ENCODE measurements at regions not wholly inside any gene's neighbourhood (a gene's known extent, or its start where the extent isn't known, plus 50 kb on each side); places are given as distances from the start of the nearest gene placed in this dataset.

DNA sequence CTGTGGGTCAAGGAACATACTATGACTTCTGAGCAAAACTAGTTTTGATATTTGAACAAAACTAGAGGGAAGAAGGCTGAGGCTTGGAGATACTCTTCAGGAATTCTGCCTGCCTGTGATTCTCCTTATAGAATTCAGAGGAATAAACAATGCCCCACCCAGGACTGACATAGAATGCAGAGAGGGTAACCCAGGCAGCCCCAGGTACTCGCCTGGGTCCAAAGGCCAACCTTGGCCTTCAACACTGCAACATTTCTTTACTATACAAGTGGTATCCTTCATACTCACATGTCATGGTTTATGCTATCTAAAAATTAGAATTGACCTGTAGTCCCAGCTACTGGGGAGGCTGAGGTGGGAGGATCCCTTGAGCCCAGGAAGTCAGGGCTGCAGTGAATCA, 217.0 kb upstream of the FOXN3 start (continued):
- TF ChIP-seq, protein P1, sequence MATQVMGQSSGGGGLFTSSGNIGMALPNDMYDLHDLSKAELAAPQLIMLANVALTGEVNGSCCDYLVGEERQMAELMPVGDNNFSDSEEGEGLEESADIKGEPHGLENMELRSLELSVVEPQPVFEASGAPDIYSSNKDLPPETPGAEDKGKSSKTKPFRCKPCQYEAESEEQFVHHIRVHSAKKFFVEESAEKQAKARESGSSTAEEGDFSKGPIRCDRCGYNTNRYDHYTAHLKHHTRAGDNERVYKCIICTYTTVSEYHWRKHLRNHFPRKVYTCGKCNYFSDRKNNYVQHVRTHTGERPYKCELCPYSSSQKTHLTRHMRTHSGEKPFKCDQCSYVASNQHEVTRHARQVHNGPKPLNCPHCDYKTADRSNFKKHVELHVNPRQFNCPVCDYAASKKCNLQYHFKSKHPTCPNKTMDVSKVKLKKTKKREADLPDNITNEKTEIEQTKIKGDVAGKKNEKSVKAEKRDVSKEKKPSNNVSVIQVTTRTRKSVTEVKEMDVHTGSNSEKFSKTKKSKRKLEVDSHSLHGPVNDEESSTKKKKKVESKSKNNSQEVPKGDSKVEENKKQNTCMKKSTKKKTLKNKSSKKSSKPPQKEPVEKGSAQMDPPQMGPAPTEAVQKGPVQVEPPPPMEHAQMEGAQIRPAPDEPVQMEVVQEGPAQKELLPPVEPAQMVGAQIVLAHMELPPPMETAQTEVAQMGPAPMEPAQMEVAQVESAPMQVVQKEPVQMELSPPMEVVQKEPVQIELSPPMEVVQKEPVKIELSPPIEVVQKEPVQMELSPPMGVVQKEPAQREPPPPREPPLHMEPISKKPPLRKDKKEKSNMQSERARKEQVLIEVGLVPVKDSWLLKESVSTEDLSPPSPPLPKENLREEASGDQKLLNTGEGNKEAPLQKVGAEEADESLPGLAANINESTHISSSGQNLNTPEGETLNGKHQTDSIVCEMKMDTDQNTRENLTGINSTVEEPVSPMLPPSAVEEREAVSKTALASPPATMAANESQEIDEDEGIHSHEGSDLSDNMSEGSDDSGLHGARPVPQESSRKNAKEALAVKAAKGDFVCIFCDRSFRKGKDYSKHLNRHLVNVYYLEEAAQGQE (IDR thresholded peaks at IDR 0.05; ENCODE audit: low read depth, low read length): no peak
- TF ChIP-seq ESRRA (IDR thresholded peaks at IDR 0.05; ENCODE audit: low read length) (no peak), POLR2AphosphoS5 (IDR thresholded peaks at IDR 0.05; ENCODE audit: low read length) (no peak), MEF2B (IDR thresholded peaks at IDR 0.05; ENCODE audit: partially characterized antibody, poor library complexity, severe bottlenecking) (no peak)
- TF ChIP-seq, protein P2, sequence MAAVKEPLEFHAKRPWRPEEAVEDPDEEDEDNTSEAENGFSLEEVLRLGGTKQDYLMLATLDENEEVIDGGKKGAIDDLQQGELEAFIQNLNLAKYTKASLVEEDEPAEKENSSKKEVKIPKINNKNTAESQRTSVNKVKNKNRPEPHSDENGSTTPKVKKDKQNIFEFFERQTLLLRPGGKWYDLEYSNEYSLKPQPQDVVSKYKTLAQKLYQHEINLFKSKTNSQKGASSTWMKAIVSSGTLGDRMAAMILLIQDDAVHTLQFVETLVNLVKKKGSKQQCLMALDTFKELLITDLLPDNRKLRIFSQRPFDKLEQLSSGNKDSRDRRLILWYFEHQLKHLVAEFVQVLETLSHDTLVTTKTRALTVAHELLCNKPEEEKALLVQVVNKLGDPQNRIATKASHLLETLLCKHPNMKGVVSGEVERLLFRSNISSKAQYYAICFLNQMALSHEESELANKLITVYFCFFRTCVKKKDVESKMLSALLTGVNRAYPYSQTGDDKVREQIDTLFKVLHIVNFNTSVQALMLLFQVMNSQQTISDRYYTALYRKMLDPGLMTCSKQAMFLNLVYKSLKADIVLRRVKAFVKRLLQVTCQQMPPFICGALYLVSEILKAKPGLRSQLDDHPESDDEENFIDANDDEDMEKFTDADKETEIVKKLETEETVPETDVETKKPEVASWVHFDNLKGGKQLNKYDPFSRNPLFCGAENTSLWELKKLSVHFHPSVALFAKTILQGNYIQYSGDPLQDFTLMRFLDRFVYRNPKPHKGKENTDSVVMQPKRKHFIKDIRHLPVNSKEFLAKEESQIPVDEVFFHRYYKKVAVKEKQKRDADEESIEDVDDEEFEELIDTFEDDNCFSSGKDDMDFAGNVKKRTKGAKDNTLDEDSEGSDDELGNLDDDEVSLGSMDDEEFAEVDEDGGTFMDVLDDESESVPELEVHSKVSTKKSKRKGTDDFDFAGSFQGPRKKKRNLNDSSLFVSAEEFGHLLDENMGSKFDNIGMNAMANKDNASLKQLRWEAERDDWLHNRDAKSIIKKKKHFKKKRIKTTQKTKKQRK (IDR thresholded peaks at IDR 0.05; ENCODE audit: low read depth, low read length): no peak

Measured in GM12878 (cell line).